ENCODE measurements at regions not wholly inside any gene's neighbourhood (a gene's known extent, or its start where the extent isn't known, plus 50 kb on each side); places are given as distances from the start of the nearest gene placed in this dataset.

DNA sequence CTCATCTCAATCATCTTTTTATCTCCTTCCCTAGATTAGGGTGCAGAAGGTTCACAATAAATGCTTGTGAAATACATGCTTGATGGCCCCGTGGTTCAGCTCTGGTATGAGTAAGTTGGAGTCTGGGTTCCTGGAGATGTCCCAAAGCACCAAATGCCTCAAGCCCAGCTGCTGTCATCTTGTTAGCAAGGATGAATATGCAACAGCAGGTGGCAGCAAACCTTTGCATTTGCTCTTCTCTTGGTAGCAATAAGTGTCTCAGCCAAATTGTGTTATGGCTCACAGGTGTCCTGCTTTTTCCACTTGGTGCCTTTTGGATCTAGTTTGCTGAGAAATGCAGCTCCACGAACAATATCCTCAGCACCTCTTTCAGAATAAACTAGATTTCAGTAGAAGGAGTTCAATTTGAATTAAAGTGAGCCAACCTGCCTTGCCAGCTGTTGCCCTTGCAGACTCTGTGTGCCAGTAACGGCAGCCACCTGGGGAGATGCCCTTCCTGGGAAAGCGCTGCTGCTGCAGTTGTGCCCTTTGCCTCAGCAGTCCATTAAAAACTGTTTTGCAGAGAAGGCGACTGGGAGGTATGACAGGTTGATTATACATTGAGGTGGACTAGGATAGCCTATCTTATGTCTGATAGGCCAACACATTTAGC lies 417.3 kb downstream of the SNAPC1 start:
- peak; percentile 90 to 95 for DNase-seq (ENCODE audit: low read depth in 2 of 2)
- no peak overlapping the region for H3K4me3 ChIP-seq (replicated peaks in 1 of 2; ENCODE audit: low read depth in 2 of 2, low read length in 2 of 2)
- TF ChIP-seq, protein P1, sequence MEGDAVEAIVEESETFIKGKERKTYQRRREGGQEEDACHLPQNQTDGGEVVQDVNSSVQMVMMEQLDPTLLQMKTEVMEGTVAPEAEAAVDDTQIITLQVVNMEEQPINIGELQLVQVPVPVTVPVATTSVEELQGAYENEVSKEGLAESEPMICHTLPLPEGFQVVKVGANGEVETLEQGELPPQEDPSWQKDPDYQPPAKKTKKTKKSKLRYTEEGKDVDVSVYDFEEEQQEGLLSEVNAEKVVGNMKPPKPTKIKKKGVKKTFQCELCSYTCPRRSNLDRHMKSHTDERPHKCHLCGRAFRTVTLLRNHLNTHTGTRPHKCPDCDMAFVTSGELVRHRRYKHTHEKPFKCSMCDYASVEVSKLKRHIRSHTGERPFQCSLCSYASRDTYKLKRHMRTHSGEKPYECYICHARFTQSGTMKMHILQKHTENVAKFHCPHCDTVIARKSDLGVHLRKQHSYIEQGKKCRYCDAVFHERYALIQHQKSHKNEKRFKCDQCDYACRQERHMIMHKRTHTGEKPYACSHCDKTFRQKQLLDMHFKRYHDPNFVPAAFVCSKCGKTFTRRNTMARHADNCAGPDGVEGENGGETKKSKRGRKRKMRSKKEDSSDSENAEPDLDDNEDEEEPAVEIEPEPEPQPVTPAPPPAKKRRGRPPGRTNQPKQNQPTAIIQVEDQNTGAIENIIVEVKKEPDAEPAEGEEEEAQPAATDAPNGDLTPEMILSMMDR (IDR thresholded peaks at IDR 0.05; ENCODE audit: low read depth, low read length) = peak; percentile 75

DNA sequence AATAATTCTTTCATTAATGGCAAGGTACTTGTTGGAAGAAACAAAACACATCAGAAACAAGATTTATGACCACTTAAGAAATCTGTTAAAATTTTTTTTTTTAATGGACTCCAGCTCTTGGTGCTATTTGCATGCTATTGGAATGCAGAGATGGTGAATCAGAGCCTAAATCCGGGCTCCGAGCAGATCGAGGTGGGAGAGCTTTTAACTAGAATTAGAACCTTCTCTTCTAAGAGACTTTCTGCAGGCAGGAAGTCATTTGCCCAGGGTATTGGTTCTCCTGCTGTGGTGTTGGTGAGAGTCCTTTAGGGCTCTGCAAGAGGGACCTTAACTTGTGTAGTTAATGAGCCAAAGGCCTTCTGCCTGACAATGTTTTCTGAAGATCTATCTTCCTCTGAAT lies 419.4 kb downstream of the SNAPC1 start:
- DNase-seq (ENCODE audit: low read depth in 2 of 2) = no peak
- no peak overlapping the region for H3K4me3 ChIP-seq (replicated peaks in 1 of 2; ENCODE audit: low read depth in 2 of 2, low read length in 2 of 2)
- TF ChIP-seq, protein P1 (IDR thresholded peaks at IDR 0.05; ENCODE audit: low read depth, low read length) = no peak

DNA sequence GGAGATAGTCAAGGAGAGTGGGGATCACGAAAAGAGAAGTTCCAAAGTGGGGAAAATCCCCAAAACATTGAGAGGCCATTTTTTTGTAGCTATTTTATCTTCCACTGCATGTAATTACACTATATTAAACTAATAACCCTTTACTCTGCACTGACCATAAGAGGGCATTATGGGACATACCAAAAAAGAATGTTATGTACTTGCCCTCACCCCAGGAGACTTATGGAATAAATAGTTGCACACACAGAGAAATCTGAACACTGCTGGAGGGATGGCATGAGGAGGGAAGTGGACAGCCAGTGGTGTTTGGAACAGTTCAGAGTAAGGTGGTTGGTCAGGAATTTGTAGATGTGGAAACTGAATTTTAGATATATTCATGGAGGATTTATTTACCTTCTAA lies 422.9 kb downstream of the SNAPC1 start:
- TF ChIP-seq, protein P1 (IDR thresholded peaks at IDR 0.05; ENCODE audit: low read depth, low read length) = no peak
- DNase-seq (ENCODE audit: low read depth in 2 of 2) = peak; percentile 31 to 38
- H3K4me3 ChIP-seq (replicated peaks in 1 of 2; ENCODE audit: low read depth in 2 of 2, low read length in 2 of 2) = no peak overlapping the region

DNA sequence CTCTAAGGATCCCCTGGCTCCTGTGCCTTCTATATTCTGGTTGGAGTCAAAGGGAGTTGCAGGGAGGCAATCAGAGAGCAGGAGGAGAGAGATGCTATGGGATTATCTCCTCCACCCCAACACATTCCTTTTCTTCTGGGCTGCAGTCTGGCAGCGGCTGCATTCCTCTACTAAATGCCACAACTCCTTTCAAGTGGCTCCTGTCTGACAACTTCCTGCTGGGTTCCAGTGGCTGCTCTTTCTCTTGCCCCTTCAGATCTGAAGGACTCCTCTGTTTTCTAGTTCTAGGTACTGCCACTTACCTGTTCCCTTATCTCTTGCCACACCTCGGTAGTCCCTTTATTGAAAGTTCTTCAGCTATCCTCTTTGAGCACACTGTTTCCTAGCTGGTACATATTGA lies 425.0 kb downstream of the SNAPC1 start:
- H3K4me3 ChIP-seq (replicated peaks in 1 of 2; ENCODE audit: low read depth in 2 of 2, low read length in 2 of 2) = no peak overlapping the region
- no peak for DNase-seq (ENCODE audit: low read depth in 2 of 2)
- TF ChIP-seq, protein P1 (IDR thresholded peaks at IDR 0.05; ENCODE audit: low read depth, low read length) = no peak

DNA sequence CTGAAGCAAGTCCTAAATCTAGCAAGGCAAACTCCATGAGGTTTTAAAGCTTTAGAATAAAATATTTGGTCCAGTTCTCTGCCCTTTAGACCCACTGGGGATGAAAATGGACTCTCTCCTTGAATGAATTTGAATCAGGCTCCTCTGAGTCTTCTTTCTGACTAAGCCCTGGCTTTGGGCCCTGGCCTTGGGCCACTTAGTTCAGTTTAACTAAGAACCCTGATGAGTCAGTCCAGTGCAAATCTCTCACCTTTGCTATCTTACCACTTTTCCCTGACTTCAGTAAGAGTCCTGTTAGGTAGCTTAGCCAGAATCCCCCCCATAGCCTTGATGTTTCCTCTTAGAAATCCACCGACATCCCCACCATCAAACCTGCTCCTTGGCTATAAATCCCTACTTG lies 427.5 kb downstream of the SNAPC1 start:
- peak; percentile 25 to 72 for DNase-seq (ENCODE audit: low read depth in 2 of 2)
- H3K4me3 ChIP-seq (replicated peaks in 1 of 2; ENCODE audit: low read depth in 2 of 2, low read length in 2 of 2) = no peak overlapping the region
- TF ChIP-seq, protein P1 (IDR thresholded peaks at IDR 0.05; ENCODE audit: low read depth, low read length) = no peak

DNA sequence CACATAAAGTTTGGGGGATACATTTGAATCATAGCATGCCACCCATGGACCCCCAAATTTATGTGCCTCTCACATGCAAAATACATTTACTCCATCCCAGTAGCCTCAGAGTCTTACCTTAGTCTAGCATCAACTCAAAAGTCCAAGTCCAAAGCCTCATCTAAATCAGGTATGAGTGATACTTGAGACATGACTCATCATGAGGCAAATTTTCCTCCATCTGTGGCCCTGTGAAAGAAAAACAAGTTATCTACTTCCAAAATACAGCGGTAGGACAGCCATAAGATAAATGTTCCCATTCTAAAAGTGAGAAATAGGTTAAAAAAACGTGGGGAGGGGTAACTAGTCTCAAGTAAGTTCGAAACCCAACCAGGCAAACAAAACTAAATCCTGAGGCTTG lies 444.2 kb downstream of the SNAPC1 start:
- TF ChIP-seq, protein P1 (IDR thresholded peaks at IDR 0.05; ENCODE audit: low read depth, low read length) = no peak
- peak in 1 of 2 donors; percentile 8 for DNase-seq (ENCODE audit: low read depth in 2 of 2)

More for the DNA sequence above, 444.2 kb downstream of the SNAPC1 start:
- H3K4me3 ChIP-seq (replicated peaks in 1 of 2; ENCODE audit: low read depth in 2 of 2, low read length in 2 of 2) = no peak overlapping the region

All from cardiac fibroblast (primary cell).